ENCODE measurements at regions not wholly inside any gene's neighbourhood (a gene's known extent, or its start where the extent isn't known, plus 50 kb on each side); places are given as distances from the start of the nearest gene placed in this dataset.

DNA sequence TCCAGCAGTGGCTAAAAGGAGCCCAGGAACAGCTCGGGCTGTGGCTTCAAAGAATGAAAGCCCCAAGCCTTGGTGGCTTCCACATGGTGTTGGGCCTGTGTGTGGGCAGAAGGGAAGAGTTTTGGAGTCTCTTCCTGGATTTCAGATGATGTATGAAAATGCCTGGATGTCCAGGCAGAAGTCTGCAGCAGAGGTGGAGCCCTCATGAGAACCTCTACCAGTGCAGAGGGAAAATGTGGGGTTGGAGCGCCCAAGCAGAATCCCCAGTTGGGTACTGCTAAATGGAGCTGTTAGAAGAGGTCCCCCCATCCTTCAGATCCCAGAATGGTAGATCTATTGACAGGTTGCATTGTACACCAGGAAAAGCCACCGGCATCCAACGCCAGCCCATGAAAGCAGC is 412.1 kb downstream of the TDRD15 start:
- Histone ChIP-seq H3K4me2 (ENCODE audit: low read length) (no peak overlapping the region), H3K79me2 (no peaks in the 10 kb centered on the region), H3K4me1 (no peaks in the 10 kb centered on the region), H2AFZ (no peak overlapping the region), H3K9ac (no peak overlapping the region), H3K27ac (no peak overlapping the region), H3K4me3 (ENCODE audit: low read depth, low read length) (no peak overlapping the region), H3K36me3 (ENCODE audit: control insufficient read depth, insufficient read depth, low read length) (no peaks in the 10 kb centered on the region), H3K9me3 (ENCODE audit: control insufficient read depth, low read length) (no peaks in the 10 kb centered on the region), H3K27me3 (ENCODE audit: control insufficient read depth, insufficient read depth, low read length) (no peaks in the 10 kb centered on the region)
- TF ChIP-seq, protein P1, sequence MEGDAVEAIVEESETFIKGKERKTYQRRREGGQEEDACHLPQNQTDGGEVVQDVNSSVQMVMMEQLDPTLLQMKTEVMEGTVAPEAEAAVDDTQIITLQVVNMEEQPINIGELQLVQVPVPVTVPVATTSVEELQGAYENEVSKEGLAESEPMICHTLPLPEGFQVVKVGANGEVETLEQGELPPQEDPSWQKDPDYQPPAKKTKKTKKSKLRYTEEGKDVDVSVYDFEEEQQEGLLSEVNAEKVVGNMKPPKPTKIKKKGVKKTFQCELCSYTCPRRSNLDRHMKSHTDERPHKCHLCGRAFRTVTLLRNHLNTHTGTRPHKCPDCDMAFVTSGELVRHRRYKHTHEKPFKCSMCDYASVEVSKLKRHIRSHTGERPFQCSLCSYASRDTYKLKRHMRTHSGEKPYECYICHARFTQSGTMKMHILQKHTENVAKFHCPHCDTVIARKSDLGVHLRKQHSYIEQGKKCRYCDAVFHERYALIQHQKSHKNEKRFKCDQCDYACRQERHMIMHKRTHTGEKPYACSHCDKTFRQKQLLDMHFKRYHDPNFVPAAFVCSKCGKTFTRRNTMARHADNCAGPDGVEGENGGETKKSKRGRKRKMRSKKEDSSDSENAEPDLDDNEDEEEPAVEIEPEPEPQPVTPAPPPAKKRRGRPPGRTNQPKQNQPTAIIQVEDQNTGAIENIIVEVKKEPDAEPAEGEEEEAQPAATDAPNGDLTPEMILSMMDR (IDR thresholded peaks at IDR 0.05), result no peak

DNA sequence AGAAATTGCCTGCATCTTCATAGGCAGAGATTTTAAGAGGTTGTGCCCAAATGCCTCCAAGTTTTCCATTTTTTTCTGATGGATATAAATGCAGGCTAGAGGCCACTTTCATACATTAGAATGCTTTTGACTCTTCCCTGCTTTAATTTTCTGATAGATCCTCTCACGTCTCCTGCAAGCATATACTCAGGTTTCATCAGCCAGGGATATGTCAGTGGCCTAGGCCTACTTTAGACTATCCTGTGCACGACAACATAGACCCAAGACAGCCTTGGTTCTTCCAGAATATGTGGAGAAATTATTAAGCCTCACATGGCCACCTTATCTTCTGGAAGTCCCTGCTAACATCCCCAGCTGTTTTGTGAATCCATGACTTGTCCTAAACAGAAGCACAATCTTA is 415.9 kb downstream of the TDRD15 start:
- Histone ChIP-seq H3K27me3 (ENCODE audit: control insufficient read depth, insufficient read depth, low read length) (no peaks in the 10 kb centered on the region), H3K79me2 (no peaks in the 10 kb centered on the region), H3K4me2 (ENCODE audit: low read length) (no peak overlapping the region), H3K4me3 (ENCODE audit: low read depth, low read length) (no peak overlapping the region), H3K36me3 (ENCODE audit: control insufficient read depth, insufficient read depth, low read length) (no peaks in the 10 kb centered on the region), H3K9ac (no peak overlapping the region), H3K9me3 (ENCODE audit: control insufficient read depth, low read length) (no peaks in the 10 kb centered on the region), H3K27ac (no peak overlapping the region), H2AFZ (no peak overlapping the region), H3K4me1 (no peaks in the 10 kb centered on the region)
- TF ChIP-seq, protein P1 (IDR thresholded peaks at IDR 0.05), result no peak

DNA sequence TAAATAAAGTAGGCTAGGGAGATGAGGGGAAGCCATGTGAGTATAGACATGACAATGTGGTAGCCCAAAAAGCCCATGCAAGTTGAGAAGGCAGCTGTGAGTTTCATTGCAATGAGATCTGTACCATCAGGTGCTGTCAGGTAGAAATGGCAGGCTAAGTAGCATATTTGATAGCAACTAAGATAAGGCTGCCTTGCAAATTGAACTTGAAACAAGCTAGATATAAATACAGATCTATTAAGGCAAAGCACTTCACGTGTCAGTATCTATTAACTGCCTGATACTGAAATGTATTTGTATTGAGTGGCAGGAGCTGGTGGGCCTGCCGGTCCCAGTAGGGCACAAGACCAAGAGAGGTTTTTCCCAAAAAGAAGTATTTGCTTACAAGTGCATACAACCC is 419.9 kb downstream of the TDRD15 start:
- no peaks in the 10 kb centered on the region for H3K27me3 ChIP-seq (ENCODE audit: control insufficient read depth, insufficient read depth, low read length)
- no peak overlapping the region for H3K4me2 ChIP-seq (ENCODE audit: low read length)
- H3K9me3 ChIP-seq (ENCODE audit: control insufficient read depth, low read length), result no peaks in the 10 kb centered on the region
- H3K4me3 ChIP-seq (ENCODE audit: low read depth, low read length), result no peak overlapping the region
- H3K9ac ChIP-seq, result no peak overlapping the region
- TF ChIP-seq, protein P1 (IDR thresholded peaks at IDR 0.05), result no peak
- H3K4me1 ChIP-seq, result no peaks in the 10 kb centered on the region
- H2AFZ ChIP-seq, result no peak overlapping the region
- H3K27ac ChIP-seq, result no peak overlapping the region
- no peaks in the 10 kb centered on the region for H3K36me3 ChIP-seq (ENCODE audit: control insufficient read depth, insufficient read depth, low read length)
- no peaks in the 10 kb centered on the region for H3K79me2 ChIP-seq

DNA sequence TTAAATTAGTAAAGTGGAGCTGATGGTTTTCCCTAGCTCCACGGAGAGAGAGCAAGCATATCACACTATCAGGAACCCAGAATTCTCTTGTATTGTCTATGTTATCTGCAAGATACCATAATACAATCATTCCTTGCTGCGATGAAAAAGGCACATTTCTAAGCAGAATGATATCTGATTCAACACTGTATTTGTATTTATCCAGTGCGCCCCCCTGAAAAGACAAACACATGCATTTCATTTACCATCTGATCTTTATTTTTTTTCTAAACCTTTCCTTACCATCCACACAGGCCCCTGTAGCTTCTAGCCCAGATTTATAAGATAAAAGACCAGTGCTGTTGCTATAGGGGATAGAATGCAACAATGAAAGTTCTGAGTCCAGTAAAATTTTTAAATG is 420.6 kb downstream of the TDRD15 start:
- no peaks in the 10 kb centered on the region for H3K27me3 ChIP-seq (ENCODE audit: control insufficient read depth, insufficient read depth, low read length)
- no peak overlapping the region for H3K4me2 ChIP-seq (ENCODE audit: low read length)
- TF ChIP-seq, protein P1 (IDR thresholded peaks at IDR 0.05), result no peak
- no peaks in the 10 kb centered on the region for H3K9me3 ChIP-seq (ENCODE audit: control insufficient read depth, low read length)
- H3K36me3 ChIP-seq (ENCODE audit: control insufficient read depth, insufficient read depth, low read length), result no peaks in the 10 kb centered on the region
- H2AFZ ChIP-seq, result no peak overlapping the region
- H3K27ac ChIP-seq, result no peak overlapping the region
- no peaks in the 10 kb centered on the region for H3K79me2 ChIP-seq
- no peak overlapping the region for H3K4me3 ChIP-seq (ENCODE audit: low read depth, low read length)
- no peaks in the 10 kb centered on the region for H3K4me1 ChIP-seq
- no peak overlapping the region for H3K9ac ChIP-seq

DNA sequence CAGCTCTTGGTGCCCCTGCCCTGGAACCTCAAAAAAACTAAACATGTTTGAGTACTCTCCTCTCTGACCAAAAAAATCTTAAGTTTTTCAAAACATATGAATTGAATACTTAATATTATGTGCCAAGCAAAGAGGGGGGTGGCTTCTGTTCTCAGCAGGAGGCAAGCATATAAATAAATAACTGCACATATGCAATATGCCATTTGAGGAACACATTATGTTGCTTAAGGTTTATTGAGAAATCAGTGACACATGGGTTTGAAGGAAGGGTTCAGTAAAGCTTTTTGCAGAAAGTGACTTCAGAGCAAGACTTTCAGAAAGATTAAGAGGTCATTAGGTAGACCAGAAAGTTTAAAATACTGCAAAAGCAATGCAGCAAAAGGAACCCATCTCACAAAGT is 429.2 kb downstream of the TDRD15 start:
- Histone ChIP-seq H3K4me3 (ENCODE audit: low read depth, low read length) (no peak overlapping the region), H2AFZ (no peak overlapping the region), H3K4me2 (ENCODE audit: low read length) (no peak overlapping the region), H3K79me2 (no peaks in the 10 kb centered on the region), H3K4me1 (no peaks in the 10 kb centered on the region), H3K27ac (no peak overlapping the region), H3K9ac (no peak overlapping the region), H3K27me3 (ENCODE audit: control insufficient read depth, insufficient read depth, low read length) (no peaks in the 10 kb centered on the region), H3K9me3 (ENCODE audit: control insufficient read depth, low read length) (no peaks in the 10 kb centered on the region), H3K36me3 (ENCODE audit: control insufficient read depth, insufficient read depth, low read length) (no peaks in the 10 kb centered on the region)
- TF ChIP-seq, protein P1 (IDR thresholded peaks at IDR 0.05), result no peak

Data from parathyroid adenoma (tissue), 2 donors.